H1 (cell line): ENCODE measurements at regions not wholly inside any gene's neighbourhood (a gene's known extent, or its start where the extent isn't known, plus 50 kb on each side); places are given as distances from the start of the nearest gene placed in this dataset.
"Not testable (repeated sequence)": the region's sequence is repeated elsewhere in the genome, so short reads cannot be mapped to it uniquely, and the experiment has no call there.

Experiments used
- CTCF ChIA-PET: fragments of 300-600 bp; sonication (Branson Sonifier 250); formaldehyde crosslinking; loops from one replicate; lab custom pipeline; 2021; ENCODE audit not compliant: partially characterized antibody; lab: Charles Lee
- POLR2A ChIA-PET: fragments of 300-600 bp; sonication (Branson Sonifier 250); formaldehyde crosslinking; loops from one replicate; lab custom pipeline; 2021; ENCODE audit warnings: inconsistent platforms; ENCODE audit not compliant: partially characterized antibody; lab: Charles Lee
- DNase-seq, 2 experiments: peaks; one replicate each; pipeline versions ENCODE4 v3.0.0 to v3.0.0-alpha.2; 2010 to 2022; ENCODE audit warnings: low spot score in 2 of 2, low read depth in 1 of 2, mixed read lengths in 1 of 2
- FAIRE-seq: peaks from 2 replicates; lab custom pipeline; 2011; peaks lifted over from hg19 to GRCh38; lab: Jason Lieb, UNC
- H2AFZ ChIP-seq: 2 replicates; pipeline ENCODE4 v1.8.1; 2012; ENCODE audit warnings: low read length, inconsistent platforms
- H2AK5ac ChIP-seq: 2 replicates; pipeline ENCODE4 v1.6.1; 2013; ENCODE audit warnings: low read depth, low read length
- H2BK120ac ChIP-seq: replicated peaks from 2 replicates; pipeline ENCODE3; 2013; ENCODE audit warnings: low read depth, low read length, inconsistent platforms
- H2BK12ac ChIP-seq: 2 replicates; pipeline ENCODE4 v1.6.1; 2013; ENCODE audit warnings: low read depth, low read length
- H2BK15ac ChIP-seq: 2 replicates; pipeline ENCODE4 v1.6.1; 2013; ENCODE audit warnings: low read length
- H2BK20ac ChIP-seq: 2 replicates; pipeline ENCODE4 v1.6.1; 2013; ENCODE audit warnings: low read length
- H2BK5ac ChIP-seq: 2 replicates; pipeline ENCODE4 v1.6.1; 2013; ENCODE audit warnings: low read depth, low read length
- H3K14ac ChIP-seq: 2 replicates; pipeline ENCODE4 v1.6.1; 2013; ENCODE audit warnings: inconsistent platforms; ENCODE audit not compliant: insufficient read length
- H3K18ac ChIP-seq: 2 replicates; pipeline ENCODE4 v1.6.1; 2013; ENCODE audit warnings: low read length; ENCODE audit errors: extremely low read depth
- H3K23ac ChIP-seq: 2 replicates; pipeline ENCODE4 v1.6.1; 2013; ENCODE audit warnings: inconsistent platforms; ENCODE audit not compliant: insufficient read length
- H3K23me2 ChIP-seq: 2 replicates; pipeline ENCODE4 v1.6.1; 2013; ENCODE audit warnings: low read depth, low read length
- H3K27ac ChIP-seq: 2 replicates; pipeline ENCODE4 v1.6.1; 2011; ENCODE audit warnings: low read depth, low read length, inconsistent platforms
- H3K27me3 ChIP-seq, 4 experiments: replicated peaks in 1 of 4; 1 replicate in 1 of 4; 2 replicates in 3 of 4; pipeline versions ENCODE4 v1.6.1 to v1.8.1; 2011 to 2013; ENCODE audit warnings: low read length in 3 of 4, mild to moderate bottlenecking in 3 of 4, inconsistent platforms in 2 of 4, mixed read lengths in 2 of 4, moderate library complexity in 1 of 4; ENCODE audit not compliant: control insufficient read depth in 3 of 4, insufficient read depth in 3 of 4; ENCODE audit errors: extremely low read depth in 1 of 4
- H3K36me3 ChIP-seq, 4 experiments: 2 replicates each; pipeline versions ENCODE4 v1.6.1 to v1.8.1; 2011 to 2013; ENCODE audit warnings: mild to moderate bottlenecking in 4 of 4, low read length in 3 of 4, moderate library complexity in 2 of 4, control low read depth in 1 of 4, inconsistent platforms in 1 of 4; ENCODE audit not compliant: insufficient read depth in 4 of 4, control insufficient read depth in 2 of 4
- H3K4ac ChIP-seq: replicated peaks from 2 replicates; pipeline ENCODE3; 2013; ENCODE audit warnings: low read length, low read depth, mixed read lengths, inconsistent platforms; ENCODE audit not compliant: insufficient read length
- H3K4me1 ChIP-seq, 4 experiments: replicated peaks in 1 of 4; 1 replicate in 1 of 4; 2 replicates in 3 of 4; pipeline versions ENCODE4 v1.6.1 to v1.8.1; 2011 to 2013; ENCODE audit warnings: low read length in 3 of 4, inconsistent platforms in 2 of 4, mixed read lengths in 1 of 4; ENCODE audit not compliant: insufficient read depth in 4 of 4, control insufficient read depth in 3 of 4
- H3K4me2 ChIP-seq, 2 experiments: 2 replicates each; pipeline versions ENCODE4 v1.6.1 to v1.8.1; 2011 to 2013; ENCODE audit warnings: low read depth in 2 of 2, low read length in 2 of 2, control low read depth in 1 of 2, inconsistent platforms in 1 of 2, mild to moderate bottlenecking in 1 of 2; ENCODE audit not compliant: insufficient read depth in 1 of 2
- H3K4me3 ChIP-seq, 4 experiments: fragments of 200-600, 300-600 bp in 1 of 4; sonication (generic), shearing (Covaris generic), sonication (Bioruptor Twin) in 1 of 4; 2 replicates each; pipeline versions ENCODE4 v1.5.1 to v1.8.1; 2011 to 2016; ENCODE audit warnings: low read length in 4 of 4, low read depth in 3 of 4, control low read depth in 2 of 4, inconsistent platforms in 2 of 4, mild to moderate bottlenecking in 2 of 4, mixed read lengths in 1 of 4, moderate library complexity in 1 of 4; ENCODE audit not compliant: insufficient read depth in 2 of 4; ENCODE audit errors: extremely low read depth in 1 of 4
- H3K56ac ChIP-seq: replicated peaks from 2 replicates; pipeline ENCODE3; 2013; ENCODE audit warnings: low read depth, mild to moderate bottlenecking, mixed read lengths, low read length, inconsistent platforms; ENCODE audit not compliant: insufficient read length
- H3K79me1 ChIP-seq: 2 replicates; pipeline ENCODE4 v1.6.1; 2013; ENCODE audit warnings: low read depth, low read length, control low read depth
- H3K79me2 ChIP-seq, 2 experiments: 2 replicates each; pipeline versions ENCODE4 v1.6.1 to v1.8.1; 2012 to 2013; ENCODE audit warnings: low read length in 2 of 2, mild to moderate bottlenecking in 2 of 2, inconsistent platforms in 1 of 2; ENCODE audit not compliant: insufficient read depth in 2 of 2, control insufficient read depth in 1 of 2
- H3K9ac ChIP-seq, 4 experiments: replicated peaks in 1 of 4; 1 replicate in 1 of 4; 2 replicates in 3 of 4; pipeline versions ENCODE4 v1.6.1 to v1.8.1; 2011 to 2013; ENCODE audit warnings: low read depth in 3 of 4, low read length in 3 of 4, control low read depth in 2 of 4, mild to moderate bottlenecking in 2 of 4, moderate library complexity in 2 of 4, inconsistent platforms in 1 of 4; ENCODE audit errors: extremely low read depth in 1 of 4
- H3K9me3 ChIP-seq, 2 experiments: 2 replicates each; pipeline versions ENCODE4 v1.6.1 to v1.8.1; 2012 to 2013; ENCODE audit warnings: mild to moderate bottlenecking in 2 of 2, moderate library complexity in 2 of 2, control low read depth in 1 of 2, inconsistent platforms in 1 of 2, low read depth in 1 of 2, low read length in 1 of 2, mixed read lengths in 1 of 2; ENCODE audit not compliant: insufficient read depth in 2 of 2
- H4K20me1 ChIP-seq, 2 experiments: replicated peaks in 1 of 2; 2 replicates each; pipeline versions ENCODE3 to v1.8.1; 2011 to 2013; ENCODE audit warnings: inconsistent platforms in 2 of 2, low read length in 2 of 2, mild to moderate bottlenecking in 1 of 2; ENCODE audit not compliant: insufficient read depth in 2 of 2, control insufficient read depth in 1 of 2
- H4K5ac ChIP-seq: 2 replicates; pipeline ENCODE4 v1.6.1; 2013; ENCODE audit warnings: low read length, low read depth, mixed read lengths, inconsistent platforms; ENCODE audit not compliant: insufficient read length
- H4K8ac ChIP-seq: 2 replicates; pipeline ENCODE4 v1.8.0; 2013; ENCODE audit warnings: mild to moderate bottlenecking, moderate library complexity, low read length, inconsistent platforms; ENCODE audit not compliant: insufficient read depth; ENCODE audit errors: extremely low read depth
- H4K91ac ChIP-seq: replicated peaks from 2 replicates; pipeline ENCODE3; 2013; ENCODE audit warnings: low read length, mixed read lengths, inconsistent platforms; ENCODE audit not compliant: insufficient read length
- WGBS, 2 experiments: shearing (Covaris generic) in 1 of 2; methylation state at CpG; one replicate each; pipeline versions ENCODE4 v1.1.6 to v1.1.7; 2013 to 2015; ENCODE audit warnings: low lambda C conversion rate in 2 of 2, mixed read lengths in 2 of 2, inconsistent platforms in 1 of 2, low coverage in 1 of 2, missing lambda C conversion rate in 1 of 2; ENCODE audit not compliant: insufficient replicate concordance in 2 of 2, insufficient coverage in 1 of 2, insufficient read length in 1 of 2; ENCODE audit errors: extremely low coverage in 1 of 2, missing lambda C conversion rate in 1 of 2; 5-methylcytosine and 5-hydroxymethylcytosine counted together

DNA sequence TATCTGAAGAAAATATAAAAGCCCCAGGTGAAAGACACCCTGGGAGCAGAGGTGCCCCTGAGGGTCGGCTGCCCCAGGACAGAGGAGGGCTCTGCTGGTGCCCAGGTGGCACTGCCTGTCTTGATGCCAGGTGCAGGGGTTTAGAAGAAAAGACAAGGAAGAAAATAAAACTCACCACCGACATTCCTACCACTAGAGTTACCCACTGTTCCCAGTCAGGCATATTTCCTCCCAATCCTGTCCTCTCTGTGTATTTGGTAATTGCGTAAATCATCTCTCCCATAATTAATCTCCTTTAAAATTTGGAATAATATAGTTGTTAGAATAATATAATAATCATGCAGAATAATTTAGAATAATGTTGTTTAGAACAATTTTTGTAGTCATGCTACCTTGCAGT lies 276.4 kb upstream of the PLGLB2 start:
- H3K9me3 ChIP-seq, H3K79me2 ChIP-seq, H2BK15ac ChIP-seq, H3K18ac ChIP-seq, CTCF ChIA-PET, H2BK5ac ChIP-seq, H3K23ac ChIP-seq, H3K4me1 ChIP-seq, H3K27me3 ChIP-seq, H2AK5ac ChIP-seq, H2BK120ac ChIP-seq, POLR2A ChIA-PET, H4K8ac ChIP-seq, H3K79me1 ChIP-seq, H3K36me3 ChIP-seq, H4K20me1 ChIP-seq, H3K23me2 ChIP-seq, H3K9ac ChIP-seq, H2BK12ac ChIP-seq, H3K27ac ChIP-seq, H2BK20ac ChIP-seq, H3K4me3 ChIP-seq, H4K5ac ChIP-seq, H3K4me2 ChIP-seq, H3K56ac ChIP-seq, H3K14ac ChIP-seq, H3K4ac ChIP-seq, H4K91ac ChIP-seq, DNase-seq, H2AFZ ChIP-seq, FAIRE-seq: not testable (repeated sequence)
- WGBS, 2 experiments = 79% methylated on average over 2 of the region's 3 CpGs; no CpG with 5 or more reads in 1 of the 2 experiments

DNA sequence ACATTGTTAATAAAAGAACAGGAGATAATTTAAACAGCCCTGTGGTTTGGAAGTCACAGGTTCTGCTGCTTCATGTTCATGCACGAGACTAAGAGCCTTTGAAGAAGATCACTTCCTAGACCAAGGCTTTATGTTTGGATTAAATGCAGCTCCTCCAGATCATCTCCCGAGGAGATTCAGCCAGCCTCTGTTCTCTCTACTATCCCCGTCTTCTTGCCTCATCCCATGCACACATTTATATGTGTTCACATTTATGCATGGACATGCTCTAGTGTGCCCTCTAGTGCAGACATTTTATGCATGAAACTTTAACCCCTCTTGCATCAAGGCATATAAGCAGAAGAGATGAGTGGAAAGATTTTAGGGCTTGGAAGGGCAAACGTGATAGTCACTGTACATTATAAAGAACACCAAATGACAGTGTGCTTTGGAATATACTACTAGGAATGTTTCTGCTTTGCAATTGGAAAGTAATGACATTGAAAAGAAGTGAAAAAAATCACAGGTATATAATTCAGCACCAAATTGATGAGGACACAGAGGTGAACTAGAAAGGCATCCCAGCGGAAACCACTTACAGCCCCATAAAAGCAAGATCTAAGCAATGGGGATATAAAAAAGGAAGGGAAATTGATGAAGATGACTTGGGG lies 271.5 kb upstream of the PLGLB2 start:
- H2AK5ac ChIP-seq, H3K36me3 ChIP-seq, H2BK12ac ChIP-seq, H3K27me3 ChIP-seq, H3K79me1 ChIP-seq, H3K4me1 ChIP-seq, H3K9ac ChIP-seq, H3K79me2 ChIP-seq, H2BK120ac ChIP-seq, H3K56ac ChIP-seq, H3K27ac ChIP-seq, H2BK20ac ChIP-seq, H4K20me1 ChIP-seq, H4K91ac ChIP-seq, H4K5ac ChIP-seq, H3K14ac ChIP-seq, H2BK5ac ChIP-seq, H4K8ac ChIP-seq, DNase-seq, H2AFZ ChIP-seq, H3K9me3 ChIP-seq, H3K23me2 ChIP-seq, H3K23ac ChIP-seq, H3K4me3 ChIP-seq, H3K4me2 ChIP-seq, POLR2A ChIA-PET, FAIRE-seq, H3K18ac ChIP-seq, CTCF ChIA-PET, H2BK15ac ChIP-seq, H3K4ac ChIP-seq: not testable (repeated sequence)
- 89% methylated on average over 4 of the region's 5 CpGs; no CpG with 5 or more reads in 1 of the 2 experiments for whole genome bisulfite sequencing, 2 experiments
